ENCODE measurements at regions not wholly inside any gene's neighbourhood (a gene's known extent, or its start where the extent isn't known, plus 50 kb on each side); places are given as distances from the start of the nearest gene placed in this dataset.
A peak's percentile ranks its signal among the peaks of the same experiment; 100 is the strongest.

GRCh38 chr2:41957431-41957830, 90.4 kb upstream of the PKDCC start:
- peaks cover 35% of the 10 kb centered on the region for H3K4me1 Mint-ChIP-seq (ENCODE audit: unreplicated experiment)
- no peaks in the 10 kb centered on the region for H3K9me3 Mint-ChIP-seq (ENCODE audit: unreplicated experiment)
- TF ChIP-seq CTCF (IDR thresholded peaks at IDR 0.05): no peak
- H3K36me3 Mint-ChIP-seq (ENCODE audit: unreplicated experiment): no peaks in the 10 kb centered on the region
- no peak overlapping the region for H3K27ac Mint-ChIP-seq (ENCODE audit: unreplicated experiment)
- peaks cover 7% of the 10 kb centered on the region for H3K27me3 Mint-ChIP-seq (ENCODE audit: unreplicated experiment)
- H3K4me3 Mint-ChIP-seq (ENCODE audit: unreplicated experiment): no peak overlapping the region
- no peak for DNase-seq (ENCODE audit: extremely low spot score, unreplicated experiment)

- no peak for DNase-seq (ENCODE audit: extremely low spot score, unreplicated experiment)
- Mint-ChIP-seq H3K36me3 (ENCODE audit: unreplicated experiment) (no peaks in the 10 kb centered on the region), H3K27me3 (ENCODE audit: unreplicated experiment) (peaks cover 7% of the 10 kb centered on the region), H3K4me3 (ENCODE audit: unreplicated experiment) (no peak overlapping the region), H3K9me3 (ENCODE audit: unreplicated experiment) (no peaks in the 10 kb centered on the region), H3K27ac (ENCODE audit: unreplicated experiment) (no peak overlapping the region), H3K4me1 (ENCODE audit: unreplicated experiment) (peaks cover 37% of the 10 kb centered on the region)
- TF ChIP-seq CTCF (IDR thresholded peaks at IDR 0.05): no peak
These were observed 89.6 kb upstream of the PKDCC start for GRCh38 chr2:41958251-41958650.

- Mint-ChIP-seq H3K27ac (ENCODE audit: unreplicated experiment) (no peak overlapping the region), H3K36me3 (ENCODE audit: unreplicated experiment) (no peaks in the 10 kb centered on the region), H3K4me1 (ENCODE audit: unreplicated experiment) (peaks cover 39% of the 10 kb centered on the region), H3K27me3 (ENCODE audit: unreplicated experiment) (peaks cover 7% of the 10 kb centered on the region), H3K9me3 (ENCODE audit: unreplicated experiment) (no peaks in the 10 kb centered on the region), H3K4me3 (ENCODE audit: unreplicated experiment) (no peak overlapping the region)
- no peak for TF ChIP-seq CTCF (IDR thresholded peaks at IDR 0.05)
- DNase-seq (ENCODE audit: extremely low spot score, unreplicated experiment): no peak
These were observed 89.0 kb upstream of the PKDCC start for GRCh38 chr2:41958775-41959174.

GRCh38 chr2:41959760-41960159, 88.1 kb upstream of the PKDCC start:
- H3K27me3 Mint-ChIP-seq (ENCODE audit: unreplicated experiment): peaks cover 7% of the 10 kb centered on the region

GRCh38 chr2:41962922-41963622, 84.7 kb upstream of the PKDCC start:
- no peak for DNase-seq (ENCODE audit: extremely low spot score, unreplicated experiment)
- peaks cover 60% of the 10 kb centered on the region for H3K4me1 Mint-ChIP-seq (ENCODE audit: unreplicated experiment)
- H3K27ac Mint-ChIP-seq (ENCODE audit: unreplicated experiment): peak overlapping the region; percentile 95
- H3K4me3 Mint-ChIP-seq (ENCODE audit: unreplicated experiment): no peak overlapping the region
- H3K36me3 Mint-ChIP-seq (ENCODE audit: unreplicated experiment): no peaks in the 10 kb centered on the region
- H3K27me3 Mint-ChIP-seq (ENCODE audit: unreplicated experiment): peaks cover 7% of the 10 kb centered on the region
- no peaks in the 10 kb centered on the region for H3K9me3 Mint-ChIP-seq (ENCODE audit: unreplicated experiment)
- TF ChIP-seq CTCF (IDR thresholded peaks at IDR 0.05): no peak

More at GRCh38 chr2:41959760-41960159, 88.1 kb upstream of the PKDCC start:
- Mint-ChIP-seq H3K9me3 (ENCODE audit: unreplicated experiment) (no peaks in the 10 kb centered on the region), H3K36me3 (ENCODE audit: unreplicated experiment) (no peaks in the 10 kb centered on the region), H3K27ac (ENCODE audit: unreplicated experiment) (no peak overlapping the region), H3K4me1 (ENCODE audit: unreplicated experiment) (peaks cover 45% of the 10 kb centered on the region), H3K4me3 (ENCODE audit: unreplicated experiment) (no peak overlapping the region)
- no peak for DNase-seq (ENCODE audit: extremely low spot score, unreplicated experiment)
- TF ChIP-seq CTCF (IDR thresholded peaks at IDR 0.05): no peak
